H1 (cell line): ENCODE measurements at regions not wholly inside any gene's neighbourhood (a gene's known extent, or its start where the extent isn't known, plus 50 kb on each side); places are given as distances from the start of the nearest gene placed in this dataset.

Source experiments
- ASH2L ChIP-seq: fragments of 200-600, 300-600 bp; sonication (generic); IDR thresholded peaks from one replicate; pipeline ENCODE4 v1.7.1; 2017; ENCODE audit warnings: low read length
- BACH1 ChIP-seq: IDR thresholded peaks from 2 replicates; pipeline ENCODE4 v1.6.1; 2012; ENCODE audit warnings: low read length, improper control_type of control experiment
- EP300 ChIP-seq, 2 experiments: IDR thresholded peaks; 1 replicate in 1 of 2; 2 replicates in 1 of 2; pipeline ENCODE4 v1.6.1; 2011 to 2012; ENCODE audit warnings: low read depth in 2 of 2, low read length in 2 of 2, mild to moderate bottlenecking in 2 of 2, borderline replicate concordance in 1 of 2, inconsistent platforms in 1 of 2, moderate library complexity in 1 of 2
- EZH2 ChIP-seq: fragments of 200-600 bp; sonication (generic); IDR thresholded peaks from 2 replicates; pipeline ENCODE4 v1.7.1; 2012; ENCODE audit warnings: low read depth, mild to moderate bottlenecking, moderate library complexity, low read length, inconsistent platforms; ENCODE audit not compliant: severe bottlenecking
- GTF2F1 ChIP-seq: IDR thresholded peaks from 2 replicates; pipeline ENCODE4 v1.6.1; 2012; ENCODE audit warnings: low read depth, low read length, improper control_type of control experiment, borderline replicate concordance
- JUN ChIP-seq: IDR thresholded peaks from 2 replicates; pipeline ENCODE4 v1.6.1; 2011; ENCODE audit warnings: low read depth, mild to moderate bottlenecking, improper control_type of control experiment, low read length
- NRF1 ChIP-seq: IDR thresholded peaks from 2 replicates; pipeline ENCODE4 v1.6.1; 2011; ENCODE audit warnings: mild to moderate bottlenecking, low read depth, low read length, improper control_type of control experiment
- POLR2A ChIP-seq, 2 experiments: IDR thresholded peaks; 1 replicate in 1 of 2; 2 replicates in 1 of 2; pipeline ENCODE4 v1.6.1; 2011; ENCODE audit warnings: low read depth in 2 of 2, low read length in 2 of 2, mild to moderate bottlenecking in 2 of 2; ENCODE audit errors: control extremely low read depth in 1 of 2
- POLR2AphosphoS5 ChIP-seq: IDR thresholded peaks from 2 replicates; pipeline ENCODE4 v1.6.1; 2011; ENCODE audit warnings: low read depth, low read length
- TAF1 ChIP-seq: IDR thresholded peaks from 2 replicates; pipeline ENCODE4 v1.6.1; 2011; ENCODE audit warnings: mild to moderate bottlenecking, low read depth, low read length
- TF ChIP-seq, protein P1 (sequence below), 3 experiments: IDR thresholded peaks; 1 replicate in 2 of 3; 2 replicates in 1 of 3; pipeline versions ENCODE4 v1.5.1 to v1.6.1; 2011; ENCODE audit warnings: low read length in 3 of 3, mild to moderate bottlenecking in 3 of 3, inconsistent platforms in 2 of 3, low read depth in 1 of 3, moderate library complexity in 1 of 3; ENCODE audit not compliant: insufficient read depth in 1 of 3; ENCODE audit errors: control extremely low read depth in 1 of 3
- TF ChIP-seq, protein P2 (sequence below): IDR thresholded peaks from 2 replicates; pipeline ENCODE4 v1.6.1; 2012; ENCODE audit warnings: inconsistent platforms
- TF ChIP-seq, protein P3 (sequence below): IDR thresholded peaks from 2 replicates; pipeline ENCODE4 v1.6.1; 2011; ENCODE audit warnings: low read length, improper control_type of control experiment

DNA sequence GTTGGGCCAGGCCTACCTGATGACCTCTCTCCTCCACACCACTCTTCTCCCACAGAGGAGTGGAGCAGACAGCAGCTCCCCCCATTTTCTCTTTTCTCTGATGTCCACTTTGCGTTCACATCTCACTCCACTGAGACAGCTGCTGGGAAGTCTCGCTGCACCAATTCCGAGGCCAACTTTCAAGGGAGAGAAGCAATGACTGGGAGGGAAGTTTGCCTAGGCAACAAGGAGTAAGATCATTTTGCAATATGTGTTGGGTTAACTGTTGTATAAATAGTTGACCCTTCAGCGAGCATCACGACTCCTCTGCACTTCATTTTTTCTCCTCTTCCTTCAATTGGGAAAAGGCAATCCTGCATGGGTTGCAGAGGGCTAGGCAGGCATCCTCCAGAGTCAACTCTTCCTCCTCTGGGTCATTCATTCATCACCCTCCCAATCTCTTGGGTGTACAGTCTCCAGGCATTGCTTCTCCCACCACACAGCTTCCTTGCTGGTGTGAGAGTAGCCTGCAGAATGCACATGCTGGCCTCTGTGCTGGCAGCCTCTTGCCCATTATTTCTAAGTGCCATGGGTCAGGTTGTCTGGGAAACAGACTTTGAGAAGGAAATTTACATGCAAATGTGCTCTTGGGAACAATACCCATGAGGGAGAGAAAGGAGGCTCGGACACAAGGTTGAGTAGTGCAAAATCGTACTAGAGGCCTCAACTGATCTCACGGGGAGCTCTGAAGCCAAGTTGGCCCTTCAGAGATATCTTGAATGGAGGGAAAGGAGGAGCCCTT is 75.8 kb upstream of the BCAR3 start:
- no peak for TF ChIP-seq BACH1
- TF ChIP-seq GTF2F1: no peak
- TF ChIP-seq EZH2: no peak
- TF ChIP-seq, protein P1, sequence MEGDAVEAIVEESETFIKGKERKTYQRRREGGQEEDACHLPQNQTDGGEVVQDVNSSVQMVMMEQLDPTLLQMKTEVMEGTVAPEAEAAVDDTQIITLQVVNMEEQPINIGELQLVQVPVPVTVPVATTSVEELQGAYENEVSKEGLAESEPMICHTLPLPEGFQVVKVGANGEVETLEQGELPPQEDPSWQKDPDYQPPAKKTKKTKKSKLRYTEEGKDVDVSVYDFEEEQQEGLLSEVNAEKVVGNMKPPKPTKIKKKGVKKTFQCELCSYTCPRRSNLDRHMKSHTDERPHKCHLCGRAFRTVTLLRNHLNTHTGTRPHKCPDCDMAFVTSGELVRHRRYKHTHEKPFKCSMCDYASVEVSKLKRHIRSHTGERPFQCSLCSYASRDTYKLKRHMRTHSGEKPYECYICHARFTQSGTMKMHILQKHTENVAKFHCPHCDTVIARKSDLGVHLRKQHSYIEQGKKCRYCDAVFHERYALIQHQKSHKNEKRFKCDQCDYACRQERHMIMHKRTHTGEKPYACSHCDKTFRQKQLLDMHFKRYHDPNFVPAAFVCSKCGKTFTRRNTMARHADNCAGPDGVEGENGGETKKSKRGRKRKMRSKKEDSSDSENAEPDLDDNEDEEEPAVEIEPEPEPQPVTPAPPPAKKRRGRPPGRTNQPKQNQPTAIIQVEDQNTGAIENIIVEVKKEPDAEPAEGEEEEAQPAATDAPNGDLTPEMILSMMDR (IDR thresholded peaks at IDR 0.05; ENCODE audit: control extremely low read depth in 1 of 3, insufficient read depth in 1 of 3, low read depth in 1 of 3, low read length in 3 of 3): no peak
- TF ChIP-seq, protein P2, sequence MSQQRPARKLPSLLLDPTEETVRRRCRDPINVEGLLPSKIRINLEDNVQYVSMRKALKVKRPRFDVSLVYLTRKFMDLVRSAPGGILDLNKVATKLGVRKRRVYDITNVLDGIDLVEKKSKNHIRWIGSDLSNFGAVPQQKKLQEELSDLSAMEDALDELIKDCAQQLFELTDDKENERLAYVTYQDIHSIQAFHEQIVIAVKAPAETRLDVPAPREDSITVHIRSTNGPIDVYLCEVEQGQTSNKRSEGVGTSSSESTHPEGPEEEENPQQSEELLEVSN: no peak
- TF ChIP-seq POLR2A (IDR thresholded peaks at IDR 0.05; ENCODE audit: control extremely low read depth in 1 of 2, low read depth in 2 of 2, low read length in 2 of 2): no peak
- no peak for TF ChIP-seq ASH2L
- no peak for TF ChIP-seq NRF1
- TF ChIP-seq EP300 (IDR thresholded peaks at IDR 0.05; ENCODE audit: borderline replicate concordance in 1 of 2, low read depth in 2 of 2, low read length in 2 of 2): no peak
- no peak for TF ChIP-seq JUN
- TF ChIP-seq POLR2AphosphoS5: no peak
- no peak for TF ChIP-seq TAF1
- TF ChIP-seq, protein P3, sequence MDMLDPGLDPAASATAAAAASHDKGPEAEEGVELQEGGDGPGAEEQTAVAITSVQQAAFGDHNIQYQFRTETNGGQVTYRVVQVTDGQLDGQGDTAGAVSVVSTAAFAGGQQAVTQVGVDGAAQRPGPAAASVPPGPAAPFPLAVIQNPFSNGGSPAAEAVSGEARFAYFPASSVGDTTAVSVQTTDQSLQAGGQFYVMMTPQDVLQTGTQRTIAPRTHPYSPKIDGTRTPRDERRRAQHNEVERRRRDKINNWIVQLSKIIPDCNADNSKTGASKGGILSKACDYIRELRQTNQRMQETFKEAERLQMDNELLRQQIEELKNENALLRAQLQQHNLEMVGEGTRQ: no peak
